ENCODE measurements at regions not wholly inside any gene's neighbourhood (a gene's known extent, or its start where the extent isn't known, plus 50 kb on each side); places are given as distances from the start of the nearest gene placed in this dataset.

- Histone ChIP-seq H3K4me2 (ENCODE audit: insufficient read depth, low read length) (no peak overlapping the region), H3K36me3 (ENCODE audit: insufficient read depth, low read length) (no peaks in the 10 kb centered on the region), H3K27ac (ENCODE audit: low read length) (no peak overlapping the region), H3K4me3 (ENCODE audit: low read depth in 1 of 2, low read length in 2 of 2) (no peak overlapping the region), H3K27me3 (ENCODE audit: insufficient read depth, low read length, poor library complexity) (no peaks in the 10 kb centered on the region), H2AFZ (ENCODE audit: low read depth, low read length) (no peak overlapping the region), H3K4me1 (ENCODE audit: insufficient read depth, low read length) (no peaks in the 10 kb centered on the region), H3K79me2 (ENCODE audit: insufficient read depth, low read length) (no peaks in the 10 kb centered on the region), H4K20me1 (ENCODE audit: insufficient read depth, low read length) (no peaks in the 10 kb centered on the region), H3K9me3 (ENCODE audit: insufficient read depth, low read length, severe bottlenecking) (peaks cover 3% of the 10 kb centered on the region), H3K9ac (ENCODE audit: low read depth, low read length) (no peak overlapping the region)
- TF ChIP-seq CTCF (IDR thresholded peaks at IDR 0.05; ENCODE audit: borderline replicate concordance, extremely low read depth, low read length, poor library complexity, severe bottlenecking) (no peak), EZH2 (IDR thresholded peaks at IDR 0.05; ENCODE audit: borderline replicate concordance, low read depth, low read length, severe bottlenecking) (no peak)
- DNase-seq = no peak
- ATAC-seq (ENCODE audit: insufficient read depth, low read depth) = no peak
Observed at GRCh38 chr10:1852841-1853240, 115.5 kb upstream of the ADARB2 start.

GRCh38 chr10:1851762-1852161 lies 114.4 kb upstream of the ADARB2 start:
- no peaks in the 10 kb centered on the region for H3K36me3 ChIP-seq (ENCODE audit: insufficient read depth, low read length)
- no peaks in the 10 kb centered on the region for H3K79me2 ChIP-seq (ENCODE audit: insufficient read depth, low read length)
- H4K20me1 ChIP-seq (ENCODE audit: insufficient read depth, low read length) = no peaks in the 10 kb centered on the region
- no peak overlapping the region for H3K9ac ChIP-seq (ENCODE audit: low read depth, low read length)
- H3K4me2 ChIP-seq (ENCODE audit: insufficient read depth, low read length) = no peak overlapping the region
- no peaks in the 10 kb centered on the region for H3K4me1 ChIP-seq (ENCODE audit: insufficient read depth, low read length)
- H3K27me3 ChIP-seq (ENCODE audit: insufficient read depth, low read length, poor library complexity) = no peaks in the 10 kb centered on the region
- no peak for TF ChIP-seq CTCF (IDR thresholded peaks at IDR 0.05; ENCODE audit: borderline replicate concordance, extremely low read depth, low read length, poor library complexity, severe bottlenecking)
- TF ChIP-seq EZH2 (IDR thresholded peaks at IDR 0.05; ENCODE audit: borderline replicate concordance, low read depth, low read length, severe bottlenecking) = no peak
- ATAC-seq (ENCODE audit: insufficient read depth, low read depth) = no peak
- H3K9me3 ChIP-seq (ENCODE audit: insufficient read depth, low read length, severe bottlenecking) = peaks cover 3% of the 10 kb centered on the region
- H2AFZ ChIP-seq (ENCODE audit: low read depth, low read length) = no peak overlapping the region
- no peak overlapping the region for H3K4me3 ChIP-seq (ENCODE audit: low read depth in 1 of 2, low read length in 2 of 2)
- no peak overlapping the region for H3K27ac ChIP-seq (ENCODE audit: low read length)
- DNase-seq = no peak

GRCh38 chr10:1850971-1851527 lies 113.7 kb upstream of the ADARB2 start:
- no peak overlapping the region for H2AFZ ChIP-seq (ENCODE audit: low read depth, low read length)
- H3K36me3 ChIP-seq (ENCODE audit: insufficient read depth, low read length) = no peaks in the 10 kb centered on the region
- H3K9ac ChIP-seq (ENCODE audit: low read depth, low read length) = no peak overlapping the region

GRCh38 chr10:1847361-1847760 lies 110.0 kb upstream of the ADARB2 start:
- Histone ChIP-seq H3K27ac (ENCODE audit: low read length) (no peak overlapping the region), H3K36me3 (ENCODE audit: insufficient read depth, low read length) (no peaks in the 10 kb centered on the region), H3K9me3 (ENCODE audit: insufficient read depth, low read length, severe bottlenecking) (peaks cover 3% of the 10 kb centered on the region), H2AFZ (ENCODE audit: low read depth, low read length) (no peak overlapping the region), H3K9ac (ENCODE audit: low read depth, low read length) (no peak overlapping the region), H3K79me2 (ENCODE audit: insufficient read depth, low read length) (no peaks in the 10 kb centered on the region), H3K4me2 (ENCODE audit: insufficient read depth, low read length) (no peak overlapping the region), H4K20me1 (ENCODE audit: insufficient read depth, low read length) (no peaks in the 10 kb centered on the region), H3K4me3 (ENCODE audit: low read depth in 1 of 2, low read length in 2 of 2) (no peak overlapping the region), H3K27me3 (ENCODE audit: insufficient read depth, low read length, poor library complexity) (no peaks in the 10 kb centered on the region), H3K4me1 (ENCODE audit: insufficient read depth, low read length) (peaks cover 12% of the 10 kb centered on the region)
- DNase-seq = no peak
- TF ChIP-seq CTCF (IDR thresholded peaks at IDR 0.05; ENCODE audit: borderline replicate concordance, extremely low read depth, low read length, poor library complexity, severe bottlenecking) (no peak), EZH2 (IDR thresholded peaks at IDR 0.05; ENCODE audit: borderline replicate concordance, low read depth, low read length, severe bottlenecking) (no peak)
- ATAC-seq (ENCODE audit: insufficient read depth, low read depth) = no peak

More at GRCh38 chr10:1850971-1851527, 113.7 kb upstream of the ADARB2 start:
- Histone ChIP-seq H3K4me2 (ENCODE audit: insufficient read depth, low read length) (no peak overlapping the region), H3K4me3 (ENCODE audit: low read depth in 1 of 2, low read length in 2 of 2) (no peak overlapping the region), H3K27ac (ENCODE audit: low read length) (no peak overlapping the region), H3K27me3 (ENCODE audit: insufficient read depth, low read length, poor library complexity) (no peaks in the 10 kb centered on the region), H3K79me2 (ENCODE audit: insufficient read depth, low read length) (no peaks in the 10 kb centered on the region), H3K9me3 (ENCODE audit: insufficient read depth, low read length, severe bottlenecking) (peaks cover 3% of the 10 kb centered on the region), H4K20me1 (ENCODE audit: insufficient read depth, low read length) (no peaks in the 10 kb centered on the region), H3K4me1 (ENCODE audit: insufficient read depth, low read length) (no peaks in the 10 kb centered on the region)
- ATAC-seq (ENCODE audit: insufficient read depth, low read depth) (no peak), DNase-seq (no peak)
- no peak for TF ChIP-seq EZH2 (IDR thresholded peaks at IDR 0.05; ENCODE audit: borderline replicate concordance, low read depth, low read length, severe bottlenecking)

All from DND-41 (cell line).